Glutamatergic neuron (in vitro differentiated cells): ENCODE measurements at regions not wholly inside any gene's neighbourhood (a gene's known extent, or its start where the extent isn't known, plus 50 kb on each side); places are given as distances from the start of the nearest gene placed in this dataset.

Experiments used
- DNase-seq: peaks from one replicate; pipeline ENCODE4 v3.0.0; 2022
- H3K27ac Mint-ChIP-seq: one replicate; pipeline ENCODE4 v1.8.0; 2020; ENCODE audit warnings: mild to moderate bottlenecking, mixed read lengths, inconsistent platforms; ENCODE audit not compliant: unreplicated experiment
- H3K27me3 Mint-ChIP-seq: one replicate; pipeline ENCODE4 v1.8.0; 2020; ENCODE audit warnings: mild to moderate bottlenecking, moderate library complexity, mixed read lengths, inconsistent platforms; ENCODE audit not compliant: unreplicated experiment
- H3K36me3 Mint-ChIP-seq: one replicate; pipeline ENCODE4 v1.8.0; 2020; ENCODE audit warnings: mild to moderate bottlenecking, mixed read lengths, inconsistent platforms; ENCODE audit not compliant: unreplicated experiment
- H3K4me1 Mint-ChIP-seq: one replicate; pipeline ENCODE4 v1.8.0; 2020; ENCODE audit warnings: mild to moderate bottlenecking, low read depth, mixed read lengths, inconsistent platforms; ENCODE audit not compliant: unreplicated experiment
- H3K4me3 Mint-ChIP-seq: one replicate; pipeline ENCODE4 v1.8.0; 2020; ENCODE audit warnings: mild to moderate bottlenecking, mixed read lengths, inconsistent platforms; ENCODE audit not compliant: unreplicated experiment
- H3K9me3 Mint-ChIP-seq: one replicate; pipeline ENCODE4 v1.8.0; 2020; ENCODE audit warnings: mild to moderate bottlenecking, moderate library complexity, mixed read lengths, inconsistent platforms; ENCODE audit not compliant: unreplicated experiment
- TF ChIP-seq, protein P1 (sequence below): fragments of 200-600 bp; sonication (generic); IDR thresholded peaks from one replicate; pipeline ENCODE4 v1.5.0; 2021; ENCODE audit not compliant: partially characterized antibody, unreplicated experiment

DNA sequence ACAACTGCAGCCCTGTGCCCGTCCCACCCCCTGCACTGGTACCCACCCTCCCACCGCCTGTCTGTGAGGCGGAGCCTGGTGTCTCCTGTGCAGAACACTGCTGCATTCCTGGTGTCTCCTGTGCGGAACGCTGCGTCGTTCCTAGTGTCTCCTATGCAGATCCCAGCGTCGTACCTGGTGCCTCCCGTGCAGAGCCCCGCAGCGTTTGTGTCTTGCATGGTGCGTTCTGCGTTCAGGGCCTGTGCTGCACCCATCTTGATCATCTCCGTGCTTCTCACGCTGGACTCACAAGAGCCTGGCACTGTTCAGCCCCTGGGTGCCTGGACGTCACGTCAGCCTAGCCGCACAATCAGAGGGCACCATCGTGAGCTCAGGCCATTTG, 248.6 kb upstream of the SALL3 start:
- H3K4me3 Mint-ChIP-seq = no peak overlapping the region
- no peak for DNase-seq
- H3K27ac Mint-ChIP-seq = no peak overlapping the region
- TF ChIP-seq, protein P1, sequence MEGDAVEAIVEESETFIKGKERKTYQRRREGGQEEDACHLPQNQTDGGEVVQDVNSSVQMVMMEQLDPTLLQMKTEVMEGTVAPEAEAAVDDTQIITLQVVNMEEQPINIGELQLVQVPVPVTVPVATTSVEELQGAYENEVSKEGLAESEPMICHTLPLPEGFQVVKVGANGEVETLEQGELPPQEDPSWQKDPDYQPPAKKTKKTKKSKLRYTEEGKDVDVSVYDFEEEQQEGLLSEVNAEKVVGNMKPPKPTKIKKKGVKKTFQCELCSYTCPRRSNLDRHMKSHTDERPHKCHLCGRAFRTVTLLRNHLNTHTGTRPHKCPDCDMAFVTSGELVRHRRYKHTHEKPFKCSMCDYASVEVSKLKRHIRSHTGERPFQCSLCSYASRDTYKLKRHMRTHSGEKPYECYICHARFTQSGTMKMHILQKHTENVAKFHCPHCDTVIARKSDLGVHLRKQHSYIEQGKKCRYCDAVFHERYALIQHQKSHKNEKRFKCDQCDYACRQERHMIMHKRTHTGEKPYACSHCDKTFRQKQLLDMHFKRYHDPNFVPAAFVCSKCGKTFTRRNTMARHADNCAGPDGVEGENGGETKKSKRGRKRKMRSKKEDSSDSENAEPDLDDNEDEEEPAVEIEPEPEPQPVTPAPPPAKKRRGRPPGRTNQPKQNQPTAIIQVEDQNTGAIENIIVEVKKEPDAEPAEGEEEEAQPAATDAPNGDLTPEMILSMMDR = no peak
- H3K36me3 Mint-ChIP-seq = peaks cover 4% of the 10 kb centered on the region
- no peaks in the 10 kb centered on the region for H3K27me3 Mint-ChIP-seq
- H3K9me3 Mint-ChIP-seq = peaks cover 3% of the 10 kb centered on the region
- peaks cover 4% of the 10 kb centered on the region for H3K4me1 Mint-ChIP-seq

- Mint-ChIP-seq H3K27me3 (no peaks in the 10 kb centered on the region), H3K4me1 (peaks cover 4% of the 10 kb centered on the region), H3K4me3 (no peak overlapping the region), H3K36me3 (peaks cover 4% of the 10 kb centered on the region), H3K9me3 (peaks cover 4% of the 10 kb centered on the region), H3K27ac (no peak overlapping the region)
- TF ChIP-seq, protein P1 = no peak
- no peak for DNase-seq
These were observed 248.1 kb upstream of the SALL3 start for GRCh38 chr18:78731398-78732032.

- Mint-ChIP-seq H3K4me3 (no peak overlapping the region), H3K4me1 (peaks cover 4% of the 10 kb centered on the region), H3K36me3 (peaks cover 4% of the 10 kb centered on the region), H3K27me3 (no peaks in the 10 kb centered on the region), H3K27ac (no peak overlapping the region), H3K9me3 (peaks cover 4% of the 10 kb centered on the region)
- TF ChIP-seq, protein P1 = no peak
- DNase-seq = no peak
These were observed 247.1 kb upstream of the SALL3 start for GRCh38 chr18:78732273-78733210.

- no peaks in the 10 kb centered on the region for H3K27me3 Mint-ChIP-seq
- TF ChIP-seq, protein P1 = no peak
- H3K27ac Mint-ChIP-seq = peak overlapping the region; percentile 50
- H3K36me3 Mint-ChIP-seq = peaks cover 4% of the 10 kb centered on the region
- H3K9me3 Mint-ChIP-seq = peaks cover 4% of the 10 kb centered on the region
- H3K4me3 Mint-ChIP-seq = no peak overlapping the region
- peaks cover 4% of the 10 kb centered on the region for H3K4me1 Mint-ChIP-seq
- no peak for DNase-seq
These were observed 245.6 kb upstream of the SALL3 start for GRCh38 chr18:78733762-78734613.
